HEK293T (cell line): ENCODE measurements at regions not wholly inside any gene's neighbourhood (a gene's known extent, or its start where the extent isn't known, plus 50 kb on each side); places are given as distances from the start of the nearest gene placed in this dataset.

Experiments
- CTCF ChIA-PET: fragments of 350-600 bp; formaldehyde crosslinking; extraction: SDS; loops from one replicate; lab custom pipeline; 2021; ENCODE audit warnings: antibody characterized with exemption, inconsistent platforms; lab: Yijun Ruan, JAX
- POLR2A ChIA-PET: fragments of 350-600 bp; formaldehyde crosslinking; extraction: SDS; loops from one replicate; lab custom pipeline; 2020; ENCODE audit warnings: antibody characterized with exemption, inconsistent platforms; lab: Yijun Ruan, JAX
- DNase-seq: peaks from one replicate; pipeline ENCODE4 v3.0.0; 2012; ENCODE audit warnings: mixed read lengths; ENCODE audit errors: extremely low spot score
- ARNT ChIP-seq: fragments of 450-650 bp; IDR thresholded peaks from 2 replicates; pipeline ENCODE4 v1.6.1; 2017; ENCODE audit warnings: mild to moderate bottlenecking
- BHLHE40 ChIP-seq: fragments of 450-650 bp; IDR thresholded peaks from 2 replicates; pipeline ENCODE4 v1.6.1; 2016; ENCODE audit warnings: mild to moderate bottlenecking, moderate library complexity, borderline replicate concordance
- CTBP1 ChIP-seq: fragments of 450-650 bp; IDR thresholded peaks from 2 replicates; pipeline ENCODE4 v1.6.1; 2016; ENCODE audit warnings: borderline replicate concordance
- ELF4 ChIP-seq: fragments of 450-650 bp; IDR thresholded peaks from 2 replicates; pipeline ENCODE4 v1.6.1; 2017; ENCODE audit warnings: antibody characterized with exemption
- FOXA1 ChIP-seq: fragments of 450-650 bp; IDR thresholded peaks from 2 replicates; pipeline ENCODE4 v1.6.1; 2016; ENCODE audit warnings: mild to moderate bottlenecking
- FOXK2 ChIP-seq: fragments of 450-650 bp; IDR thresholded peaks from 2 replicates; pipeline ENCODE4 v1.6.1; 2016; ENCODE audit warnings: mild to moderate bottlenecking
- FOXM1 ChIP-seq: fragments of 450-650 bp; IDR thresholded peaks from 2 replicates; pipeline ENCODE4 v1.6.1; 2017; ENCODE audit warnings: mild to moderate bottlenecking, borderline replicate concordance
- HDGF ChIP-seq: fragments of 450-650 bp; IDR thresholded peaks from 2 replicates; pipeline ENCODE4 v1.6.1; 2017; ENCODE audit warnings: antibody characterized with exemption, borderline replicate concordance
- L3MBTL2 ChIP-seq: fragments of 450-650 bp; conservative IDR thresholded peaks from 2 replicates; pipeline ENCODE4 v1.6.1; 2016; ENCODE audit warnings: mild to moderate bottlenecking
- LEF1 ChIP-seq: fragments of 450-650 bp; IDR thresholded peaks from 2 replicates; pipeline ENCODE4 v1.6.1; 2017; ENCODE audit warnings: mild to moderate bottlenecking, borderline replicate concordance
- NFRKB ChIP-seq: fragments of 450-650 bp; IDR thresholded peaks from 2 replicates; pipeline ENCODE4 v1.6.1; 2016; ENCODE audit warnings: mild to moderate bottlenecking, moderate library complexity
- PKNOX1 ChIP-seq: fragments of 450-650 bp; IDR thresholded peaks from 2 replicates; pipeline ENCODE4 v1.6.1; 2016
- SP1 ChIP-seq: fragments of 450-650 bp; IDR thresholded peaks from 2 replicates; pipeline ENCODE4 v1.6.1; 2017
- SUZ12 ChIP-seq: fragments of 450-650 bp; IDR thresholded peaks from 2 replicates; pipeline ENCODE4 v1.6.1; 2016; ENCODE audit warnings: mild to moderate bottlenecking
- TARDBP ChIP-seq: fragments of 450-650 bp; IDR thresholded peaks from 2 replicates; pipeline ENCODE4 v1.6.1; 2016
- ZNF384 ChIP-seq: fragments of 450-650 bp; IDR thresholded peaks from 2 replicates; pipeline ENCODE4 v1.6.1; 2016

GRCh38 chr12:31877884-31878283 lies 81.3 kb upstream of the RESF1 start:
- ChIA-PET POLR2A (no interaction called here), CTCF (no interaction called here)
- TF ChIP-seq NFRKB (no peak), SP1 (no peak), CTBP1 (no peak), BHLHE40 (no peak), TARDBP (no peak), HDGF (no peak), SUZ12 (no peak), L3MBTL2 (no peak), ARNT (no peak), FOXK2 (no peak), ELF4 (no peak), FOXA1 (no peak), FOXM1 (no peak), ZNF384 (no peak)
- DNase-seq, result no peak

GRCh38 chr12:31876568-31877424 lies 82.4 kb upstream of the RESF1 start:
- TF ChIP-seq HDGF, result no peak
- no peak for DNase-seq
- ChIA-PET CTCF (no interaction called here), POLR2A (no interaction called here)

GRCh38 chr12:31875609-31875964 lies 83.6 kb upstream of the RESF1 start:
- ChIA-PET CTCF (no interaction called here), POLR2A (no interaction called here)
- TF ChIP-seq NFRKB, result no peak
- TF ChIP-seq TARDBP, result no peak
- no peak for TF ChIP-seq BHLHE40
- no peak for TF ChIP-seq L3MBTL2
- no peak for TF ChIP-seq FOXA1
- no peak for TF ChIP-seq HDGF
- TF ChIP-seq PKNOX1, result no peak
- TF ChIP-seq SUZ12, result no peak
- TF ChIP-seq FOXM1, result no peak
- TF ChIP-seq SP1, result no peak
- no peak for TF ChIP-seq ARNT
- TF ChIP-seq CTBP1, result no peak
- TF ChIP-seq LEF1, result no peak
- no peak for TF ChIP-seq ZNF384
- no peak for TF ChIP-seq ELF4
- no peak for TF ChIP-seq FOXK2
- DNase-seq, result no peak

GRCh38 chr12:31874961-31875608 lies 84.1 kb upstream of the RESF1 start:
- CTCF ChIA-PET, result no interaction called here
- POLR2A ChIA-PET, result no interaction called here
- no peak for DNase-seq

DNA sequence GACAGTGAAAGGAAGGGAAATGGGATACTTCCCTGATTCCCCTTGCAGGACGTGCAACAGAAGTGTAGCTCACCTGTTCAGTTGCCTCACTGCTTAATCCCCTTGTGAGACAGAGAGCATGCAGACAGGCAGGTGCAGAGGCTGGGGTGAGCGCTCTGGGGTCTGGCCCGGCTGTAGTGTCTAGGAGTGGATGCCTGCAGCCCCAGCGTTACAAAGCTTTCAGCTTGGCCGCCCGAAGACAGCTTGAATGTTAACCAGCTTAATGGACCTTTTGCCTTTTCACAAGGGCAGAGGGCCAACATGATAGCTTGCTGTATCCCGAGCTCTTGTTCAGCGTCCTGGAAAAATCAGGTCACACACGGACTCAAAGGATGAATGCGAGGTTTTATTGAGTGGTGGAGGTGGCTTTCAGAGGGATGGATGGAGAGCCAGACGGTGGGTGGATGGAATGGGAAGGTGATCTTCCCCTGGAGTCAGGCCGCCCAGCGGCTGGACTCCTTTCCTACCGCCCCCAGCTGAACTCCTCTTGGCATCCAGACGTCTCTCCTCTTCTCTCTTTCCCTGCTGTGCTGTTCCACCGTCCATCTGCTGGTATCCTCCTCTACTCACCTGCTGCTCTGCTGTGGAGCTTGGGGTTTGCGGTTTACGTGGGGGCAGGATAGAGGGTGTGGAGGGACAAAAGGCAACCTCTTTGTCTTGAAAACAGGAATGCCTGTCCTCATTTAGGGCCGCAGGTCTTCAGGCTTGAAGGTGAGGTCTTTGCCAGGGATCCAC lies 86.2 kb upstream of the RESF1 start:
- TF ChIP-seq SUZ12, result no peak
- TF ChIP-seq FOXA1, result no peak
- TF ChIP-seq BHLHE40, result no peak
- no peak for TF ChIP-seq TARDBP
- TF ChIP-seq FOXK2, result no peak
- TF ChIP-seq NFRKB, result no peak
- TF ChIP-seq ARNT, result no peak
- no peak for TF ChIP-seq SP1
- TF ChIP-seq ELF4, result no peak
- no peak for TF ChIP-seq ZNF384
- no peak for TF ChIP-seq CTBP1
- no peak for TF ChIP-seq L3MBTL2
- TF ChIP-seq FOXM1, result no peak
- CTCF ChIA-PET, result no interaction called here
- no peak for DNase-seq
- POLR2A ChIA-PET, result no interaction called here

More at GRCh38 chr12:31874961-31875608, 84.1 kb upstream of the RESF1 start:
- TF ChIP-seq NFRKB, result no peak
- TF ChIP-seq HDGF, result no peak
- no peak for TF ChIP-seq LEF1
- TF ChIP-seq ZNF384, result no peak
- no peak for TF ChIP-seq PKNOX1
- no peak for TF ChIP-seq SUZ12
- no peak for TF ChIP-seq BHLHE40
- TF ChIP-seq TARDBP, result no peak
- TF ChIP-seq FOXA1, result no peak
- TF ChIP-seq FOXK2, result no peak
- TF ChIP-seq CTBP1, result no peak
- no peak for TF ChIP-seq ARNT
- TF ChIP-seq SP1, result no peak
- TF ChIP-seq L3MBTL2, result no peak
- no peak for TF ChIP-seq ELF4
- TF ChIP-seq FOXM1, result no peak

- ChIA-PET CTCF (no interaction called here), POLR2A (no interaction called here)
- no peak for DNase-seq
- no peak for TF ChIP-seq SUZ12
- TF ChIP-seq NFRKB, result no peak
- TF ChIP-seq BHLHE40, result no peak
- TF ChIP-seq PKNOX1, result no peak
- no peak for TF ChIP-seq L3MBTL2
- TF ChIP-seq HDGF, result no peak
Observed at GRCh38 chr12:31869972-31870371, 89.2 kb upstream of the RESF1 start.
